ENCODE measurements at regions not wholly inside any gene's neighbourhood (a gene's known extent, or its start where the extent isn't known, plus 50 kb on each side); places are given as distances from the start of the nearest gene placed in this dataset.

GRCh38 chr7:24434972-24435371, 138.3 kb upstream of the PALS2 start:
- TF ChIP-seq CTCF (IDR thresholded peaks at IDR 0.05; ENCODE audit: poor library complexity) (no peak), EZH2 (IDR thresholded peaks at IDR 0.05; ENCODE audit: borderline replicate concordance) (no peak)

Measured in hepatocyte (in vitro differentiated cells).